ENCODE measurements at regions not wholly inside any gene's neighbourhood (a gene's known extent, or its start where the extent isn't known, plus 50 kb on each side); places are given as distances from the start of the nearest gene placed in this dataset.

DNA sequence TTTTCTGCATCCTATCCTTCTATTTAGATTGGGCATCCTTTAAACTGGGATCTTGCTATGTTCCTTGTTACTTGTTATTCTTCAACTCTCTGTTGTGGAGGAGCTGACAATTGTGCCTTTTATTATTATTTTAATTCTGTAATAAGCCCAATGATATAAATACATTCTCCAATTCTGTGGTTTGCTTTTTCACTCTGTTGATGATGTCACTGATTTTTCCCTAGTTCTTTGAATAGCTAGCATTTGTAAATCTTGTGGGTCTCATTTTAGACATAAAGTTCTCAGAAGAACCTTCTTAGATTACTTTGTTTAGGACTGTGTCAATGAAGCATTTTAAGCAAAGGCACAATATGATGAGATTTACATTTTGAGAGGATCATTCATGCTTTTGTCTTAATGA, 79.5 kb upstream of the SLC8A1 start:
- no peak for DNase-seq (ENCODE audit: low read depth)
- TF ChIP-seq, protein P1, sequence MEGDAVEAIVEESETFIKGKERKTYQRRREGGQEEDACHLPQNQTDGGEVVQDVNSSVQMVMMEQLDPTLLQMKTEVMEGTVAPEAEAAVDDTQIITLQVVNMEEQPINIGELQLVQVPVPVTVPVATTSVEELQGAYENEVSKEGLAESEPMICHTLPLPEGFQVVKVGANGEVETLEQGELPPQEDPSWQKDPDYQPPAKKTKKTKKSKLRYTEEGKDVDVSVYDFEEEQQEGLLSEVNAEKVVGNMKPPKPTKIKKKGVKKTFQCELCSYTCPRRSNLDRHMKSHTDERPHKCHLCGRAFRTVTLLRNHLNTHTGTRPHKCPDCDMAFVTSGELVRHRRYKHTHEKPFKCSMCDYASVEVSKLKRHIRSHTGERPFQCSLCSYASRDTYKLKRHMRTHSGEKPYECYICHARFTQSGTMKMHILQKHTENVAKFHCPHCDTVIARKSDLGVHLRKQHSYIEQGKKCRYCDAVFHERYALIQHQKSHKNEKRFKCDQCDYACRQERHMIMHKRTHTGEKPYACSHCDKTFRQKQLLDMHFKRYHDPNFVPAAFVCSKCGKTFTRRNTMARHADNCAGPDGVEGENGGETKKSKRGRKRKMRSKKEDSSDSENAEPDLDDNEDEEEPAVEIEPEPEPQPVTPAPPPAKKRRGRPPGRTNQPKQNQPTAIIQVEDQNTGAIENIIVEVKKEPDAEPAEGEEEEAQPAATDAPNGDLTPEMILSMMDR (conservative IDR thresholded peaks at IDR 0.05; ENCODE audit: control insufficient read depth, insufficient read depth, low read depth, low read length) = no peak
- no peak overlapping the region for H3K4me3 ChIP-seq (ENCODE audit: control insufficient read depth, low read depth, low read length)

DNA sequence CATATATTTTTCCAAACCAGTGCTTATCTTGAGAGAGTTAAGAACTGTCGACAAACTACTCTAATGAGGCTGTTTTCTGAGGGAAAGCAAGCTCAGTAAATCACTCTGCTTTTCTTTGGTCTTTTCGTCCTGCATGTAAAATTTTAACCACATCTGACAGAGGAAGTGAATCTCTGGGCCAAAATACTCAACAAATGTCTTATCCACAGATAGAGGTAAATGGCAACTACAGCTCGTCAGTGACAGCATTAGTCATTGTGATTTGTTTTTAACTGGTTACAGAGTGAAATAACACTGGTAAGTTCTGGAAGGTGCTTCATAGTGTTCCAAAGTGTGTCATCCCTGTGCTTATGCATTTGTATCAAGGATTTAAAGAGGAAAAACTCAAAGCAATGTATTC, 82.6 kb upstream of the SLC8A1 start:
- TF ChIP-seq, protein P1 (conservative IDR thresholded peaks at IDR 0.05; ENCODE audit: control insufficient read depth, insufficient read depth, low read depth, low read length) = no peak
- no peak overlapping the region for H3K4me3 ChIP-seq (ENCODE audit: control insufficient read depth, low read depth, low read length)
- peak; percentile 14 for DNase-seq (ENCODE audit: low read depth)

DNA sequence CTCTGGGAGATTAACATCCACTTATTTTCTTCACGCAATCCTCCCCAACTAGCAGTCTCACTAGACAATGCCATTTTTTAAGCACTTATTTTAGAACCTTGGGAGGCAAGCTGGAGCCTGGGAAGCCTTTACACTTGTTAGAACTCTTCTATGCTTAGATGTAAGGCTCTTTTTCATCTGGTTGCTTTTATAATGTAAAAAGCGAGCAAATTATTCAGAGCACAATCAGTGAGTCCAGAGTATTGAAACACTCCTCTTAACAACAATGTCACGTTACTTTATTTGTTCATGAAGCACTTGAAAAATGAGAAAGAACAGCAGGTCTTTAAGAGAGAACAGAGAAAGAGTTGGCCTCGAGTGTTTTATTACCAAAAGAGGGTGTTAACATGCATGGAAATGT, 84.1 kb upstream of the SLC8A1 start:
- H3K4me3 ChIP-seq (ENCODE audit: control insufficient read depth, low read depth, low read length) = no peak overlapping the region
- TF ChIP-seq, protein P1 (conservative IDR thresholded peaks at IDR 0.05; ENCODE audit: control insufficient read depth, insufficient read depth, low read depth, low read length) = no peak
- no peak for DNase-seq (ENCODE audit: low read depth)

DNA sequence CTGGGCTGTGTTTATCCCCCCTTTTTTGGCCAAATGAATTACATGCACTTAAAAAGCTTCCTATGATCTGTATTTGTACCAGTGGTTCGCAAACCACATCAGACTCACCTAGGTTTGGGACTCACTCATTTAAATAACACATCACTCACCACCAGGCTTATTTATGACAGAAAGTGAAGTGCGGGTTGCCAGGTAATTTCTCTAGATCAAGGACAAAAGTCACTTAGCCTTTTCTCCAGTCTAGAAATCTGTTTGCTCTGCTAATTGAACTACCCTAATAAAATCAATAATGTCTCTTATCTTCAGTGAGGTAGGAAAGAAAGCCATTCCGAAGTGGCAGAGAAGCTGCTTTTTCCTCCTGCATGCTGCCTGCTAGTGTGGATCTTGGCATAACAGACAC, 88.1 kb upstream of the SLC8A1 start:
- no peak overlapping the region for H3K4me3 ChIP-seq (ENCODE audit: control insufficient read depth, low read depth, low read length)
- DNase-seq (ENCODE audit: low read depth) = no peak
- TF ChIP-seq, protein P1 (conservative IDR thresholded peaks at IDR 0.05; ENCODE audit: control insufficient read depth, insufficient read depth, low read depth, low read length) = no peak

DNA sequence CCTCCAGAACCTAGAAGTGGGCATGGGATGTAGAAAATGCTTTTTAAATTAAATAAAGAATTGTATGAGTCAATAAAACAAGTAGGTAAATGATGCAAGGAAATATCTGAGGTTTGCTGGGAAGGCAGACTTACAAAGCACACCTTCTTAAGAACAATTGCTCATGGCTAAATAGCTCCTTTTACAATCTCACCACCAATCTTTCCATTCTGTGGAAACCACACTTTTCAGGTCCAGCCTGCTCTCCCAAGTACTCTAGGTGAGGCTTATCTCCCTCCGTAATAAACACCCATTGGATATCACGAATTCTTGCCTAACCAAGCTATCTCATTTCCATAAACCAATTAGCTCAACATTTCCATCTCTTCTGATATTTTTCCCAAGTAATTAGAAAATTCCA, 91.5 kb upstream of the SLC8A1 start:
- TF ChIP-seq, protein P1 (conservative IDR thresholded peaks at IDR 0.05; ENCODE audit: control insufficient read depth, insufficient read depth, low read depth, low read length) = no peak
- DNase-seq (ENCODE audit: low read depth) = no peak
- H3K4me3 ChIP-seq (ENCODE audit: control insufficient read depth, low read depth, low read length) = no peak overlapping the region

DNA sequence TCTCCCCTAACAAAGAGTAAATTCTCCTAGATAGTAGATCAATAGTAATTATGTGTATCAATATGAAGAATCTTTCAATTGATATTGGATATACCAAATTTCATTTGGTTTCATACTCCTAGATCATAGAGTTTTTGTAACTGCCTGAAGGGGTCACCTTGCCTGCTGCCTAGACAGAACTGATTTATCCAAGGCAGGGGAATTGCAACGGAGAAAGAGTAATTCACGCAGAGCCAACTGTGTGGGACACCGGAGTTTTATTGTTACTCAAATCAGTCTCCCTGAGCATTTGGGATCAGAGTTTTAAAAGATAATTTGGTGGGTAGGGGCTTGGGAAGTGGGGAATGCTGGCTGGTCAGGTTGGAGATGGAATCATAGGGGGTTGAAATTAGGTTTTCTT, 92.2 kb upstream of the SLC8A1 start:
- DNase-seq (ENCODE audit: low read depth) = no peak
- TF ChIP-seq, protein P1 (conservative IDR thresholded peaks at IDR 0.05; ENCODE audit: control insufficient read depth, insufficient read depth, low read depth, low read length) = no peak

DNA sequence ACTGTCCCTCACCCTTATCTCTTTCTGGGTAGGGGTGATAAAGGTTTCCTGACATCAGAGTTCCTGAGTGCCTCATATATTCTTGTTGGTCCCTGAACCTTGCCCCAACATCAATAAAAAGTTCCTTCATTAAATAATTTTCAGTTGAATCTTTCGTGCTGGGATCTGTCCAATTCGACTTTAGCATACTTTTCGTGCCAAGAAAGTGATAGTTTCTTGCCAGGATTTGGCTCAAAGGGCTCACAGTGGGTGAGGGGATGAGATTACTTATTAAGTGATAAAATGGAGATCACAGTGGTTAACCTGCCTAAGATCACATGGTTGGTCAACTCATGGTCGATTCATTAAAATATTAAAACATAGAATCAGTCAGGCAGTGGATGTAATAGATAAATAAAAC, 93.8 kb upstream of the SLC8A1 start:
- TF ChIP-seq, protein P1 (conservative IDR thresholded peaks at IDR 0.05; ENCODE audit: control insufficient read depth, insufficient read depth, low read depth, low read length) = no peak
- no peak for DNase-seq (ENCODE audit: low read depth)
- H3K4me3 ChIP-seq (ENCODE audit: control insufficient read depth, low read depth, low read length) = no peak overlapping the region

More for the DNA sequence above, 92.2 kb upstream of the SLC8A1 start:
- no peak overlapping the region for H3K4me3 ChIP-seq (ENCODE audit: control insufficient read depth, low read depth, low read length)

All from fibroblast of mammary gland (primary cell).